Endothelial cell of umbilical vein (primary cell): ENCODE measurements at regions not wholly inside any gene's neighbourhood (a gene's known extent, or its start where the extent isn't known, plus 50 kb on each side); places are given as distances from the start of the nearest gene placed in this dataset.

Experiments
- BruUV-seq: library from RNA; stranded (reverse); fragments of 400-500 nt; replicated peaks from 2 replicates; lab custom pipeline; 2021; lab: Mats Ljungman, UMichigan
- CTCF ChIA-PET: fragments of 300-600, 350-600 bp; sonication (Branson Sonifier 250); formaldehyde crosslinking; loops from one replicate; lab custom pipeline; 2021; ENCODE audit warnings: antibody characterized with exemption, inconsistent platforms; lab: Charles Lee
- POLR2A ChIA-PET: fragments of 300-600, 350-600 bp; sonication (Branson Sonifier 250); formaldehyde crosslinking; loops from one replicate; lab custom pipeline; 2021; ENCODE audit warnings: antibody characterized with exemption, inconsistent platforms; lab: Charles Lee
- DNase-seq: peaks from one replicate; pipeline ENCODE4 v3.0.0-alpha.2; 2011; ENCODE audit warnings: low read depth, low spot score
- FAIRE-seq: peaks from 2 replicates; lab custom pipeline; 2011; peaks lifted over from hg19 to GRCh38; lab: Jason Lieb, UNC
- H2AFZ ChIP-seq: 2 replicates; pipeline ENCODE4 v1.6.0; 2012; ENCODE audit warnings: low read depth, low read length, control low read depth, inconsistent platforms
- H3K27ac ChIP-seq: 2 replicates; pipeline ENCODE4 v1.5.1; 2011; ENCODE audit warnings: low read depth, mild to moderate bottlenecking, control low read depth, low read length, moderate library complexity; ENCODE audit not compliant: insufficient read depth
- H3K27me3 ChIP-seq, 2 experiments: 2 replicates each; pipeline versions ENCODE4 v1.6.0 to v1.6.1; 2011; ENCODE audit warnings: low read length in 2 of 2, mixed read lengths in 1 of 2; ENCODE audit not compliant: control insufficient read depth in 2 of 2, insufficient read depth in 2 of 2
- H3K36me3 ChIP-seq, 2 experiments: 2 replicates in 1 of 2; 3 replicates in 1 of 2; pipeline ENCODE4 v1.5.1; 2011; ENCODE audit warnings: low read length in 2 of 2, mild to moderate bottlenecking in 1 of 2, moderate library complexity in 1 of 2; ENCODE audit not compliant: control insufficient read depth in 2 of 2, insufficient read depth in 2 of 2; ENCODE audit errors: extremely low read depth in 1 of 2
- H3K4me1 ChIP-seq: 3 replicates; pipeline ENCODE4 v1.5.1; 2011; ENCODE audit warnings: mild to moderate bottlenecking, low read length; ENCODE audit not compliant: control insufficient read depth, insufficient read depth; ENCODE audit errors: extremely low read depth
- H3K4me2 ChIP-seq: 2 replicates; pipeline ENCODE4 v1.6.1; 2011; ENCODE audit warnings: low read length, control low read depth, mixed read lengths; ENCODE audit not compliant: insufficient read depth
- H3K4me3 ChIP-seq, 3 experiments: fragments of 200-600 bp in 1 of 3; sonication (generic), shearing (Covaris generic) in 1 of 3; replicated peaks in 1 of 3; 2 replicates each; pipeline ENCODE4 v1.5.1; 2011 to 2016; ENCODE audit warnings: control low read depth in 3 of 3, low read length in 3 of 3, mild to moderate bottlenecking in 2 of 3, inconsistent platforms in 1 of 3, low read depth in 1 of 3, moderate library complexity in 1 of 3; ENCODE audit not compliant: insufficient read depth in 1 of 3
- H3K79me2 ChIP-seq: 2 replicates; pipeline ENCODE4 v1.6.0; 2012; ENCODE audit warnings: low read length, inconsistent platforms; ENCODE audit not compliant: control insufficient read depth, insufficient read depth
- H3K9ac ChIP-seq: replicated peaks from 2 replicates; pipeline ENCODE3; 2011; ENCODE audit warnings: low read length, control low read depth; ENCODE audit not compliant: insufficient read depth; ENCODE audit errors: extremely low read depth
- H3K9me1 ChIP-seq: replicated peaks from 3 replicates; pipeline ENCODE4 v1.6.0; 2011; ENCODE audit warnings: mild to moderate bottlenecking, low read length; ENCODE audit not compliant: control insufficient read depth, insufficient read depth; ENCODE audit errors: extremely low read depth
- H3K9me3 ChIP-seq: replicated peaks from 2 replicates; pipeline ENCODE4 v1.5.1; 2012; ENCODE audit warnings: low read length, inconsistent platforms; ENCODE audit not compliant: control insufficient read depth, insufficient read depth
- H4K20me1 ChIP-seq: replicated peaks from 2 replicates; pipeline ENCODE3; 2011; ENCODE audit warnings: mild to moderate bottlenecking, low read length; ENCODE audit not compliant: control insufficient read depth, insufficient read depth; ENCODE audit errors: extremely low read depth
- CTCF ChIP-seq, 2 donors: IDR thresholded peaks; 1 replicate in 1 of 2; 2 replicates in 1 of 2; pipeline ENCODE4 v1.5.1; 2011; ENCODE audit warnings: low read length in 2 of 2, mild to moderate bottlenecking in 2 of 2, moderate library complexity in 2 of 2, control low read depth in 1 of 2, inconsistent platforms in 1 of 2, low read depth in 1 of 2; ENCODE audit not compliant: insufficient read depth in 1 of 2; ENCODE audit errors: extremely low read depth in 1 of 2
- EZH2 ChIP-seq: IDR thresholded peaks from 2 replicates; pipeline ENCODE4 v1.6.1; 2012; ENCODE audit warnings: borderline replicate concordance, low read depth, mild to moderate bottlenecking, moderate library complexity, low read length, inconsistent platforms; ENCODE audit not compliant: severe bottlenecking
- FOS ChIP-seq: IDR thresholded peaks from 2 replicates; pipeline ENCODE4 v1.6.1; 2011; ENCODE audit warnings: mild to moderate bottlenecking, low read length, moderate library complexity, borderline replicate concordance; ENCODE audit not compliant: insufficient read depth
- GATA2 ChIP-seq: IDR thresholded peaks from 2 replicates; pipeline ENCODE4 v1.7.0; 2011; ENCODE audit warnings: low read depth, mild to moderate bottlenecking, moderate library complexity, mixed read lengths, low read length; ENCODE audit not compliant: insufficient read length, insufficient read depth
- JUN ChIP-seq: IDR thresholded peaks from 2 replicates; pipeline ENCODE4 v1.6.1; 2011; ENCODE audit warnings: borderline replicate concordance, low read depth; ENCODE audit not compliant: insufficient read length, insufficient read depth
- MAX ChIP-seq: IDR thresholded peaks from 2 replicates; pipeline ENCODE4 v1.6.1; 2011; ENCODE audit not compliant: insufficient read depth, insufficient read length
- MYC ChIP-seq: IDR thresholded peaks from one replicate; pipeline ENCODE4 v1.6.1; 2011; ENCODE audit warnings: mild to moderate bottlenecking, low read depth, low read length
- POLR2A ChIP-seq: IDR thresholded peaks from 2 replicates; pipeline ENCODE4 v1.6.1; 2012; ENCODE audit warnings: low read depth, mild to moderate bottlenecking, control low read depth, low read length
- POLR2AphosphoS5 ChIP-seq: IDR thresholded peaks from 2 replicates; pipeline ENCODE4 v1.6.1; 2012; ENCODE audit warnings: low read depth, mild to moderate bottlenecking, control low read depth, low read length, moderate library complexity; ENCODE audit not compliant: insufficient read depth
- dilution Hi-C: fragments of 300-500 bp; cut with MboI; formaldehyde crosslinking; loops from one replicate; pipeline ENCODE4 v1.15.0; 2019; ENCODE audit warnings: low sequenced_read_pairs; ENCODE audit not compliant: extremely low pct_ligation_motif_present
- intact Hi-C: fragments of 100-400 bp; cut with micrococcal nuclease; formaldehyde crosslinking; loops from one replicate; pipeline ENCODE4 v1.10.0; 2022

- no peaks in the 10 kb centered on the region for H3K79me2 ChIP-seq
- H3K27ac ChIP-seq, result no peak overlapping the region
- no TSS peak for BruUV-seq
- no peak for TF ChIP-seq CTCF (IDR thresholded peaks at IDR 0.05; ENCODE audit: extremely low read depth in 1 of 2, insufficient read depth in 1 of 2, low read depth in 1 of 2, low read length in 2 of 2)
- no peaks in the 10 kb centered on the region for H3K36me3 ChIP-seq
- no peak overlapping the region for H2AFZ ChIP-seq
- no peaks in the 10 kb centered on the region for H3K9me3 ChIP-seq
- no peaks in the 10 kb centered on the region for H4K20me1 ChIP-seq
- H3K9me1 ChIP-seq, result no peaks in the 10 kb centered on the region
- no peaks in the 10 kb centered on the region for H3K27me3 ChIP-seq
- no peak for DNase-seq
- dilution Hi-C loops (no loop called here), intact Hi-C loops (no loop called here)
- CTCF ChIA-PET, result interaction anchor here (1.1 kb wide), 1 partner anchor 8 kb away, joined by 5 read pairs; no protein-coding TSS in a partner anchor
- FAIRE-seq, result no peak
- POLR2A ChIA-PET, result no interaction called here
- no peak overlapping the region for H3K9ac ChIP-seq
- H3K4me1 ChIP-seq, result no peaks in the 10 kb centered on the region
- H3K4me3 ChIP-seq, result no peak overlapping the region
- H3K4me2 ChIP-seq, result no peak overlapping the region
These were observed 128.7 kb upstream of the USP38 start for GRCh38 chr4:143055997-143056396.

- Histone ChIP-seq H3K27ac (no peak overlapping the region), H2AFZ (no peak overlapping the region), H3K27me3 (no peaks in the 10 kb centered on the region), H3K9me1 (no peaks in the 10 kb centered on the region), H3K4me1 (no peaks in the 10 kb centered on the region), H3K36me3 (no peaks in the 10 kb centered on the region), H4K20me1 (no peaks in the 10 kb centered on the region), H3K4me3 (no peak overlapping the region), H3K9ac (no peak overlapping the region), H3K4me2 (no peak overlapping the region), H3K9me3 (no peaks in the 10 kb centered on the region), H3K79me2 (no peaks in the 10 kb centered on the region)
- ChIA-PET POLR2A (no interaction called here), CTCF (interaction anchor here (1.9 kb wide), 1 partner anchor 13 kb away, joined by 5 read pairs; no protein-coding TSS in a partner anchor)
- FAIRE-seq (no peak), DNase-seq (no peak)
- intact Hi-C loops, result no loop called here
- no peak for TF ChIP-seq EZH2
- no peak for TF ChIP-seq FOS
- no peak for TF ChIP-seq CTCF (IDR thresholded peaks at IDR 0.05; ENCODE audit: extremely low read depth in 1 of 2, insufficient read depth in 1 of 2, low read depth in 1 of 2, low read length in 2 of 2)
- TF ChIP-seq JUN, result no peak
- no peak for TF ChIP-seq POLR2AphosphoS5
- no peak for TF ChIP-seq POLR2A
- no peak for TF ChIP-seq GATA2
- TF ChIP-seq MYC, result no peak
- no peak for TF ChIP-seq MAX
- no TSS peak for BruUV-seq
- dilution Hi-C loops, result no loop called here
These were observed 113.4 kb upstream of the USP38 start for GRCh38 chr4:143071351-143071750.
